BLaER1 (cell line): ENCODE measurements at regions not wholly inside any gene's neighbourhood (a gene's known extent, or its start where the extent isn't known, plus 50 kb on each side); places are given as distances from the start of the nearest gene placed in this dataset.
"Not testable (repeated sequence)": the region's sequence is repeated elsewhere in the genome, so short reads cannot be mapped to it uniquely, and the experiment has no call there.

Experiments used
- H3K27ac ChIP-seq: shearing (Covaris generic); formaldehyde crosslinking; 2 replicates; pipeline ENCODE4 v1.8.1; 2022
- H3K27me3 ChIP-seq: shearing (Covaris generic); formaldehyde crosslinking; 2 replicates; pipeline ENCODE4 v1.8.1; 2022
- H3K36me3 ChIP-seq: shearing (Covaris generic); formaldehyde crosslinking; 2 replicates; pipeline ENCODE4 v1.8.1; 2022
- H3K4me1 ChIP-seq: shearing (Covaris generic); formaldehyde crosslinking; 2 replicates; pipeline ENCODE4 v1.8.1; 2022
- H3K4me2 ChIP-seq: shearing (Covaris generic); formaldehyde crosslinking; 2 replicates; pipeline ENCODE4 v1.8.1; 2022
- H3K4me3 ChIP-seq: shearing (Covaris generic); formaldehyde crosslinking; 2 replicates; pipeline ENCODE4 v1.8.1; 2022
- H3K9ac ChIP-seq: shearing (Covaris generic); formaldehyde crosslinking; 2 replicates; pipeline ENCODE4 v1.8.1; 2022
- H3K9me3 ChIP-seq: shearing (Covaris generic); formaldehyde crosslinking; 2 replicates; pipeline ENCODE4 v1.8.1; 2022
- H4K20me1 ChIP-seq: shearing (Covaris generic); formaldehyde crosslinking; 2 replicates; pipeline ENCODE4 v1.8.1; 2022
- Cebpa-rat ChIP-seq: shearing (Covaris generic); IDR thresholded peaks from 2 replicates; pipeline ENCODE4 v1.8.1; 2022

DNA sequence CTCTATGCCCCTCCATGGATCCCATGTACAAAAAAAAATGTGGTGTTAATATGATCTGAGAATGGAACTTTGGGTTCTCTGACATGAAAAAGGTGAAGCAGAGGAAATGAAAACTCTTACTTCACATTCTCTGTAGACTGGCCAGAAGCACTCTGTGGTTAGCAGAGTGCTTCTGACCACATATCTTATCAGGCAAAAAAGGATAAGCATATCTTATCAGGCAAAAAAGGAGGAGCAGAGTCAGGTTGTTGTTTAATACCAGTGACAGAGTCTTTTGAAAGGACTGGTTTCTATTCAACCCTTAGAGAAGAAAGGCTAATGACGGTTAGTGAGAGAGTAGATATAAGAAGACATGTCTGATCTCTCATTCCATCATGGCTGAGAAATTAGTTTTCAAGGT, 1404.8 kb downstream of the SLITRK1 start:
- H3K36me3 ChIP-seq = no peaks in the 10 kb centered on the region
- no peaks in the 10 kb centered on the region for H3K4me1 ChIP-seq
- no peak overlapping the region for H3K9ac ChIP-seq
- no peaks in the 10 kb centered on the region for H3K27me3 ChIP-seq
- no peak overlapping the region for H3K4me3 ChIP-seq
- H3K27ac ChIP-seq = no peak overlapping the region
- TF ChIP-seq Cebpa-rat = no peak
- H3K9me3 ChIP-seq = no peaks in the 10 kb centered on the region
- H3K4me2 ChIP-seq = no peak overlapping the region
- H4K20me1 ChIP-seq = no peaks in the 10 kb centered on the region

DNA sequence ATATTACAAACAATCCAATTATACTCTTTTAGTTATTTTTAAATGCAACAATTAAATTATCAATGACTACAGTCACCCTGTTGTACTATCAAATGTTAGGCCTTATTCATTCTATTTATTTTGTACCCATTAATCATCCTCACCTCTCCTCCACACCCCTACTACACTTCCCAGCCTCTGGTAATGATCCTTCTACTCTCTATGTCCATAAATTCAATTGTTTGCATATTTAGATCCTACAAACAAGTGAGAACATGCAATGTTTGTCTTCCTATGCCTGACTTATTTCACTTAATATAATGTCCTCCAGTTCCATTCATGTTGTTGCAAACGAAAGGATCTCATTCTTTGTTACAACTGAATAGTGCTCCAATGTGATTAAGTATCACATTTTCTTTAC, 1414.6 kb downstream of the SLITRK1 start:
- Histone ChIP-seq H3K4me1 (no peaks in the 10 kb centered on the region), H3K27me3 (no peaks in the 10 kb centered on the region), H3K4me3 (no peak overlapping the region), H4K20me1 (no peaks in the 10 kb centered on the region), H3K27ac (no peak overlapping the region), H3K36me3 (no peaks in the 10 kb centered on the region), H3K9me3 (no peaks in the 10 kb centered on the region), H3K9ac (no peak overlapping the region), H3K4me2 (no peak overlapping the region)
- no peak for TF ChIP-seq Cebpa-rat

DNA sequence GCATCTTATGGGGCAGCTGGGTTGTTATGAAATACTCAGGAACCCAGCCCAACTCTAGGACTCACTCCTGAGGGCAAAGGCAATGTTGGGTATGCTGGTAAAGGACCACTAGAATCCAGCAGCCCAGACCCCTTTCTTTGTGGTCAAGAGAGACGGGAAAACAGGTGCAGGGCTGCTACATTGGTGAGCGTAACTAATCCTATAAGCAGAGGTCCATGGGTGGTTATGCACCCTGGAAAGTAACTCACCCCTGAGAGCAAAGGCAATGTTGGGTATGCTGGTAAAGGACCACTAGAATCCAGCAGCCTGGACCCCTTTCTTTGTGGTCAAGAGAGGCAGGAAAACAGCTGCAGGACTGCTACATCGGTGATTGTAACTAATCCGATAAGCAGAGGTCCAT, 1422.7 kb downstream of the SLITRK1 start:
- H3K4me3 ChIP-seq, H3K36me3 ChIP-seq, H3K27ac ChIP-seq, H3K4me2 ChIP-seq, H4K20me1 ChIP-seq, H3K9ac ChIP-seq, H3K4me1 ChIP-seq, H3K27me3 ChIP-seq, H3K9me3 ChIP-seq: not testable (repeated sequence)

DNA sequence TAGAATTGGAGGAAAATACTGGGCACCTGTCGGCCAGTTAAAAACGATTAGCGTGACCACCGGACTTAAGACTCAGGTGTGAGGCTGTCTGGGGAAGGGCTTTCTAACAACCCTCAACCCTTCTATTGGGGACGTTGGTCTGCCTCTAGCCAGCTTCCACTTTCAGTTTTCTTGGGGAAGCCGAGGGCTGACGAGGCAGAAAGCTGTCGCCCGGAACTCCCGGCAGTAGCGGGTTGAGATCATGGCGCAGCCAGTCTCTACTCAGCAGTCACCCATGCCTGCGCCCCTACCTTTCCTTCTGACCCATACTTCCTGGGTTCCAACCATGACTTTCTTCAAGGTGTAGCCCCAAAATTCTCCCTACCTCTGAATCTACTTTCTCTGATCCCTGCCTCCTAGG, 1424.1 kb downstream of the SLITRK1 start:
- Histone ChIP-seq H3K4me2 (no peak overlapping the region), H3K27ac (no peak overlapping the region)
- TF ChIP-seq Cebpa-rat = no peak

DNA sequence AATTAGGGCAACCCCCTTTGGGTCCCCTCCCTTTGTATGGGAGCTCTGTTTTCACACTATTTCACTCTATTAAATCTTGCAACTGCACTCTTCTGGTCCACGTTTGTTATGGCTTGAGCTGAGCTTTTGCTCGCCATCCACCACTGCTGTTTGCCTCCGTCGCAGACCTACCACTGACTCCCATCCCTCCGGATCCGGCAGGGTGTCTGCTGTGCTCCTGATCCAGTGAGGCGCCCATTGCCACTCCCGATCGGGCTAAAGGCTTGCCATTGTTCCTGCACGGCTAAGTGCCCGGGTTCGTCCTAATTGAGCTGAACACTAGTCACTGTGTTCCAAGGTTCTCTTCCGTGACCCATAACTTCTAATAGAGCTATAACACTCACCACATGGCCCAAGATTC, 1424.7 kb downstream of the SLITRK1 start:
- H3K4me3 ChIP-seq, H3K4me2 ChIP-seq, H3K9ac ChIP-seq, H3K27me3 ChIP-seq, H3K36me3 ChIP-seq, H3K4me1 ChIP-seq, H3K9me3 ChIP-seq, H4K20me1 ChIP-seq, H3K27ac ChIP-seq: not testable (repeated sequence)

More for the DNA sequence above, 1424.1 kb downstream of the SLITRK1 start:
- Histone ChIP-seq H4K20me1 (no peaks in the 10 kb centered on the region), H3K4me1 (no peaks in the 10 kb centered on the region), H3K27me3 (no peaks in the 10 kb centered on the region), H3K36me3 (no peaks in the 10 kb centered on the region), H3K4me3 (no peak overlapping the region), H3K9ac (no peak overlapping the region), H3K9me3 (no peaks in the 10 kb centered on the region)

DNA sequence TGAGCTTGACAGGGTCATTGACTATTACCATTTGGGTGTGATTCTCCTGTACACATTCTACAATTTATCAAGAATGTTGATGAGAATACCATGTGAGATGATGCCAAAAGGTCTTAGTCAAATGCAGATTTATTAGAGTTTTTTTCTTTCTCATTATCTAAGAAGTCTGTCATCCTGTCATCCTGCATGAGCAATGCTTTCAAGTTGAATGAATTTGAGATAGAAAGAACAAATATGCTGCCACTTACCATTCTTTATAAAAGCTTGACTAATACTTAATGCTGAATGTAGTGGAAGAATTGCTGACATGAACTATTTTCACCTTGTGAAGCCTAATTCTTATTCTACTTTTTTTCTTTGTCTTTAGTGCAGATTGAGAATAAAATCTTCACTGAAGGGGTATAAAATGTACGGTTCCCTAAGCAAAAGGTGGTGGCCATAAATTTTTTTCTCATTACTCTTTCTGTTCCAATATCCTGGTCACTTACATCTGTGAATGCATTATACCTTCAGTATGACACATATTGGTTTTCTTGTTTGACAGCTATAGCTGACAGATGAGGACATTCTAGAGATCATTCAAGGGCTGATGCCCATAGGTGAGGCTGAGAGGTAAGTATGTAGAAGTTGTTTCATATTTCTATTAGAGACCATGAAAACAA, 1434.7 kb downstream of the SLITRK1 start:
- Histone ChIP-seq H4K20me1 (no peaks in the 10 kb centered on the region), H3K36me3 (no peaks in the 10 kb centered on the region), H3K27ac (no peak overlapping the region), H3K9ac (no peak overlapping the region), H3K4me1 (no peaks in the 10 kb centered on the region), H3K4me3 (no peak overlapping the region), H3K4me2 (no peak overlapping the region), H3K27me3 (no peaks in the 10 kb centered on the region), H3K9me3 (no peaks in the 10 kb centered on the region)
- no peak for TF ChIP-seq Cebpa-rat

DNA sequence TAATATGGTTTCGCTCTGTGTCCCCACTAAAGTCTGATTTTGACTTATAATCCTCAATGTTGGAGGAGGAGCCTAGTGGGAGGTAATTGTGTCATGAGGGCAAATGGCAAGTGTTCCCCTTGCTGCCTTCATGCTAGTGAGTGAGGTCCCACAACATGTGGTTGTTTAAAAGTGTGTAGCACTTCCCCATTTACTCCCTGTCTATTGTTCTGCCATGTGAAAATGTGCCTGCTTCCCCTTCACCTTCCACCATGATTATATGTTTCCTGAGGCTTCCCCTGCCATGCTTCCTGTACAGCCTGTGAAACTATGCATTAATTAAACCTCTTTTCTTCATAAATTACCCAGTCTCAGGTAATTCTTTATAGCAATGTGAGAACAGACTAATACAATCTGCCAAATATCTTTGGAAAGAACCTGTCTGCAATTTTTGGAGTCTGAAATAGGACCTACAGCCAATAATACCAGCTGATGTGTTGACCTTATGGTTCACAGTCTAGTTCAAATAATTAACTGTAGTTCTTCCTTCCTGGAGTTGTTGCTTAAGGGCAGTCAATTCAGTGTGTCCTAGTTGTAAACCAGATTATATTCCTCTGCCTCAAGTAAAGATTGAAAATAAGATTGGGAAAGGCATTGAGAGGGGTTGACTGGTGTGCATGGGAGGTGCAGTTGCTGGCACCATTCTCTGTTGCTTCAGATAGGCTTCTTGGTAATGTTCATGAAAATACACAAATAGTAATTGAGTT, 1442.9 kb downstream of the SLITRK1 start:
- Histone ChIP-seq H3K27ac (no peak overlapping the region), H3K27me3 (no peaks in the 10 kb centered on the region), H3K9ac (no peak overlapping the region), H3K4me2 (no peak overlapping the region), H3K9me3 (peaks cover 21% of the 10 kb centered on the region), H4K20me1 (no peaks in the 10 kb centered on the region), H3K4me3 (no peak overlapping the region), H3K36me3 (no peaks in the 10 kb centered on the region), H3K4me1 (no peaks in the 10 kb centered on the region)
- TF ChIP-seq Cebpa-rat = no peak

DNA sequence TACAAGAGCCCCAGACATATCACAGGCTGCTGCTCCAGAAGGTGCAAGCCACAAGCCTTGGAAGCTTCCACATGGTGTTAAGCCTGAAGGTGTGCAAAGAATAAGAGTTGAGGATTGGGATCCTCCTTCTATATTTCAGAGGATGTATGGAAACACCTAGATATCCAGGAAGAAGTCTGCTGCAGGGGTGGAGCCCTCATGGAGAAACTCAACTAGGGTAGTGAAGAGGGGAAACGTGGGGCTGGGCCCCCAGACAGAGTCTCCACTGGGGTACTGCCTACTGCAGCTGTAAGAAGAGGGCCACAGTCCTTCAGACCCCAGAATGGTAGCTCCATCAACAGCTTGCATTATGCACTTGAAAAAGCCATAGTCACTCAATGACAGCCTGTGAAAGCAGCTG, 1444.0 kb downstream of the SLITRK1 start:
- Histone ChIP-seq H3K9ac (no peak overlapping the region), H3K4me2 (no peak overlapping the region), H3K27me3 (no peaks in the 10 kb centered on the region), H3K27ac (no peak overlapping the region), H3K36me3 (no peaks in the 10 kb centered on the region), H3K9me3 (peaks cover 21% of the 10 kb centered on the region), H3K4me1 (no peaks in the 10 kb centered on the region), H4K20me1 (no peaks in the 10 kb centered on the region), H3K4me3 (no peak overlapping the region)
- no peak for TF ChIP-seq Cebpa-rat

DNA sequence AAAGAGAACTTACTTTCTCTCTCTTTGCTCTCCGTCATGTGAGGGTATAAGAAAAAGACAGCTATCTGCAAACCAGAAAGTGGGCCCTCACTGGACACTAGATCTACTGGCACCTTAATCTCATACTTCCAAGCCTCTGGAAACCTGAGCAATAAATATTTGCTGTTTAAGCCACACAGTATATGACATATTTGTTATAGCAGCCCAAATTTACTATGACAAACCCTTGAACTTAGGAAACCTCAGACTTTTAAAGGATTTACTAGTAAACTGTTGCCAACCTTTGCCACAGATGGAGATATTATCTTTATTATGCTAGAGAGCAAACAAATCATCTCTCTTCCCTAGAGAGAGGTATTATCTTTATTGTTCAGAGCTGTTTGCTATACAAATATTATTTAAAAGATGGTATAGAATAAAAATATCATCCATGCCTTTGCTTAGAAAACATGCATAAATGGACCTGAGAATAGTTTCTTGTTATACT, 1446.1 kb downstream of the SLITRK1 start:
- Histone ChIP-seq H3K9ac (no peak overlapping the region), H3K4me3 (no peak overlapping the region), H4K20me1 (no peaks in the 10 kb centered on the region), H3K4me1 (no peaks in the 10 kb centered on the region), H3K9me3 (peaks cover 21% of the 10 kb centered on the region), H3K27me3 (no peaks in the 10 kb centered on the region), H3K4me2 (no peak overlapping the region), H3K27ac (no peak overlapping the region), H3K36me3 (no peaks in the 10 kb centered on the region)
- TF ChIP-seq Cebpa-rat = no peak

DNA sequence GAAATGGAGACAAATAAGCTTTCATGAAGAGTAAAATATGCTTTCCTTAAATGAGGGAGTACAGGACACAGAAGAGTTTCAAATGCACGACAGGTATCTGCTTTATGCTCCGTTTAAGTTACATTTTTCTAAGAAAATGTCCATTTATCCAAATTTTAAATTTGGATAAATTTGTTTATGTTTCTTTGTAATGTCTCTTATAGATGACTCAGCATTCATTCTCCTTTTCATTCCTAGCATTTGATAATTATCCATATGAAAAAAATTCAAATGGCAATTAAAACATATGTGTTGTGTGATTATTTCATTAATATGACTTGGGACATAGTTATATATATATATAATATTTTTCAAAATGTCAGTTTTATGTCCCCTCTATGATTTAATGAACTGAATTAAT, 1449.3 kb downstream of the SLITRK1 start:
- Histone ChIP-seq H3K36me3 (no peaks in the 10 kb centered on the region), H3K4me3 (no peak overlapping the region), H3K4me1 (no peaks in the 10 kb centered on the region), H3K4me2 (no peak overlapping the region), H4K20me1 (no peaks in the 10 kb centered on the region), H3K9me3 (peaks cover 8% of the 10 kb centered on the region), H3K27me3 (no peaks in the 10 kb centered on the region), H3K9ac (no peak overlapping the region), H3K27ac (no peak overlapping the region)
- TF ChIP-seq Cebpa-rat = no peak
